ENCODE measurements at regions not wholly inside any gene's neighbourhood (a gene's known extent, or its start where the extent isn't known, plus 50 kb on each side); places are given as distances from the start of the nearest gene placed in this dataset.

GRCh38 chr15:29890336-29891095 is 68.2 kb upstream of the TJP1 start:
- in situ Hi-C loops (cut with MboI; ENCODE audit: low sequenced_read_pairs), result no loop called here
- H3K4me1 ChIP-seq, result no peaks in the 10 kb centered on the region
- H3K36me3 ChIP-seq (replicated peaks), result no peaks in the 10 kb centered on the region
- H3K4me3 ChIP-seq, result no peak overlapping the region
- peaks cover 3% of the 10 kb centered on the region; the same call in 1 of the 2 replicates for H3K9me3 ChIP-seq
- no peak for DNase-seq (ENCODE audit: low spot score in 2 of 2)
- no peaks in the 10 kb centered on the region for H3K27me3 ChIP-seq (ENCODE audit: low read depth)

- Histone ChIP-seq H3K36me3 (replicated peaks) (no peaks in the 10 kb centered on the region), H3K4me3 (no peak overlapping the region), H3K9me3 (peaks cover 3% of the 10 kb centered on the region; the same call in 1 of the 2 replicates), H3K27me3 (ENCODE audit: low read depth) (no peaks in the 10 kb centered on the region), H3K4me1 (no peaks in the 10 kb centered on the region)
- no peak for DNase-seq (ENCODE audit: low spot score in 2 of 2)
- in situ Hi-C loops (cut with MboI; ENCODE audit: low sequenced_read_pairs), result no loop called here
Measured at GRCh38 chr15:29889542-29890329, 67.5 kb upstream of the TJP1 start.

- no peak overlapping the region for H3K4me3 ChIP-seq
- peaks cover 3% of the 10 kb centered on the region; the same call in 1 of the 2 replicates for H3K9me3 ChIP-seq
- H3K27me3 ChIP-seq (ENCODE audit: low read depth), result no peaks in the 10 kb centered on the region
- H3K4me1 ChIP-seq, result no peaks in the 10 kb centered on the region
- no peak for DNase-seq (ENCODE audit: low spot score in 2 of 2)
- in situ Hi-C loops (cut with MboI; ENCODE audit: low sequenced_read_pairs), result no loop called here
- no peaks in the 10 kb centered on the region for H3K36me3 ChIP-seq (replicated peaks)
Measured at GRCh38 chr15:29888646-29889045, 66.4 kb upstream of the TJP1 start.

GRCh38 chr15:29887721-29888120 is 65.5 kb upstream of the TJP1 start:
- H3K27me3 ChIP-seq (ENCODE audit: low read depth), result no peaks in the 10 kb centered on the region
- H3K36me3 ChIP-seq (replicated peaks), result no peaks in the 10 kb centered on the region
- DNase-seq (ENCODE audit: low spot score in 2 of 2), result no peak
- no peaks in the 10 kb centered on the region for H3K4me1 ChIP-seq
- H3K4me3 ChIP-seq, result no peak overlapping the region
- in situ Hi-C loops (cut with MboI; ENCODE audit: low sequenced_read_pairs), result no loop called here
- peaks cover 3% of the 10 kb centered on the region; the same call in 1 of the 2 replicates for H3K9me3 ChIP-seq

- H3K27me3 ChIP-seq (ENCODE audit: low read depth), result peaks cover 10% of the 10 kb centered on the region
- no peaks in the 10 kb centered on the region for H3K36me3 ChIP-seq (replicated peaks)
- no peak overlapping the region for H3K4me3 ChIP-seq
- no peaks in the 10 kb centered on the region for H3K4me1 ChIP-seq
- DNase-seq (ENCODE audit: low spot score in 2 of 2), result no peak
- no peaks in the 10 kb centered on the region for H3K9me3 ChIP-seq
- in situ Hi-C loops (cut with MboI; ENCODE audit: low sequenced_read_pairs), result no loop called here
Measured at GRCh38 chr15:29885183-29885582, 62.9 kb upstream of the TJP1 start.

- peaks cover 10% of the 10 kb centered on the region for H3K27me3 ChIP-seq (ENCODE audit: low read depth)
- H3K4me3 ChIP-seq, result no peak overlapping the region
- in situ Hi-C loops (cut with MboI; ENCODE audit: low sequenced_read_pairs), result no loop called here
- no peaks in the 10 kb centered on the region for H3K9me3 ChIP-seq
- no peaks in the 10 kb centered on the region for H3K4me1 ChIP-seq
- H3K36me3 ChIP-seq (replicated peaks), result no peaks in the 10 kb centered on the region
- no peak for DNase-seq (ENCODE audit: low spot score in 2 of 2)
Measured at GRCh38 chr15:29883126-29883525, 60.9 kb upstream of the TJP1 start.

- Histone ChIP-seq H3K27me3 (ENCODE audit: low read depth) (peaks cover 10% of the 10 kb centered on the region), H3K36me3 (replicated peaks) (no peaks in the 10 kb centered on the region), H3K4me1 (no peaks in the 10 kb centered on the region), H3K4me3 (no peak overlapping the region), H3K9me3 (no peaks in the 10 kb centered on the region)
- in situ Hi-C loops (cut with MboI; ENCODE audit: low sequenced_read_pairs), result no loop called here
- no peak for DNase-seq (ENCODE audit: low spot score in 2 of 2)
Measured at GRCh38 chr15:29880886-29881285, 58.6 kb upstream of the TJP1 start.

- H3K27me3 ChIP-seq (ENCODE audit: low read depth), result peaks cover 10% of the 10 kb centered on the region
- no peaks in the 10 kb centered on the region for H3K4me1 ChIP-seq
- DNase-seq (ENCODE audit: low spot score in 2 of 2), result no peak
- H3K9me3 ChIP-seq, result no peaks in the 10 kb centered on the region
- no peak overlapping the region for H3K4me3 ChIP-seq
- H3K36me3 ChIP-seq (replicated peaks), result no peaks in the 10 kb centered on the region
- in situ Hi-C loops (cut with MboI; ENCODE audit: low sequenced_read_pairs), result no loop called here
Measured at GRCh38 chr15:29880341-29880740, 58.1 kb upstream of the TJP1 start.

- Histone ChIP-seq H3K4me1 (peaks cover 12% of the 10 kb centered on the region), H3K27me3 (ENCODE audit: low read depth) (no peaks in the 10 kb centered on the region), H3K4me3 (no peak overlapping the region), H3K36me3 (replicated peaks) (no peaks in the 10 kb centered on the region), H3K9me3 (no peaks in the 10 kb centered on the region)
- no peak for DNase-seq (ENCODE audit: low spot score in 2 of 2)
- in situ Hi-C loops (cut with MboI; ENCODE audit: low sequenced_read_pairs), result no loop called here
Measured at GRCh38 chr15:29874977-29875376, 52.7 kb upstream of the TJP1 start.

GRCh38 chr15:29873947-29874411 is 51.7 kb upstream of the TJP1 start:
- Histone ChIP-seq H3K4me3 (no peak overlapping the region), H3K27me3 (ENCODE audit: low read depth) (no peaks in the 10 kb centered on the region), H3K36me3 (replicated peaks) (no peaks in the 10 kb centered on the region), H3K9me3 (no peaks in the 10 kb centered on the region), H3K4me1 (peaks cover 12% of the 10 kb centered on the region)
- in situ Hi-C loops (cut with MboI; ENCODE audit: low sequenced_read_pairs), result no loop called here
- no peak for DNase-seq (ENCODE audit: low spot score in 2 of 2)

GRCh38 chr15:29873264-29873663 is 51.0 kb upstream of the TJP1 start:
- Histone ChIP-seq H3K27me3 (ENCODE audit: low read depth) (no peaks in the 10 kb centered on the region), H3K9me3 (no peaks in the 10 kb centered on the region), H3K36me3 (replicated peaks) (no peaks in the 10 kb centered on the region), H3K4me3 (no peak overlapping the region), H3K4me1 (peaks cover 12% of the 10 kb centered on the region)
- DNase-seq (ENCODE audit: low spot score in 2 of 2), result no peak
- in situ Hi-C loops (cut with MboI; ENCODE audit: low sequenced_read_pairs), result no loop called here

- H3K36me3 ChIP-seq (replicated peaks), result no peaks in the 10 kb centered on the region
- in situ Hi-C loops (cut with MboI; ENCODE audit: low sequenced_read_pairs), result no loop called here
- no peak overlapping the region for H3K4me3 ChIP-seq
- peaks cover 12% of the 10 kb centered on the region for H3K4me1 ChIP-seq
- DNase-seq (ENCODE audit: low spot score in 2 of 2), result no peak
- H3K9me3 ChIP-seq, result no peaks in the 10 kb centered on the region
- no peaks in the 10 kb centered on the region for H3K27me3 ChIP-seq (ENCODE audit: low read depth)
Measured at GRCh38 chr15:29872716-29873115, 50.4 kb upstream of the TJP1 start.
